BE2C (cell line): ENCODE measurements at regions not wholly inside any gene's neighbourhood (a gene's known extent, or its start where the extent isn't known, plus 50 kb on each side); places are given as distances from the start of the nearest gene placed in this dataset.
"Not testable (repeated sequence)": the region's sequence is repeated elsewhere in the genome, so short reads cannot be mapped to it uniquely, and the experiment has no call there.

ENCODE experiments used
- DNase-seq: peaks from one replicate; pipeline ENCODE4 v3.0.0-alpha.2; 2020
- H3K27me3 ChIP-seq: fragments of 250-450 bp; sonication (Bioruptor Pico); 2 replicates; pipeline ENCODE4 v1.5.1; 2020; ENCODE audit warnings: mild to moderate bottlenecking
- H3K36me3 ChIP-seq: fragments of 250-450 bp; sonication (Bioruptor Pico); 2 replicates; pipeline ENCODE4 v1.5.1; 2020; ENCODE audit warnings: mild to moderate bottlenecking
- H3K4me1 ChIP-seq: fragments of 250-450 bp; sonication (Bioruptor Pico); 2 replicates; pipeline ENCODE4 v1.5.1; 2020
- H3K4me3 ChIP-seq: 2 replicates; pipeline ENCODE4 v1.5.1; 2011; ENCODE audit warnings: low read depth, low read length
- H3K9me3 ChIP-seq: fragments of 250-450 bp; sonication (Bioruptor Pico); 2 replicates; pipeline ENCODE4 v1.5.1; 2020
- TF ChIP-seq, protein P1 (sequence below): IDR thresholded peaks from 2 replicates; pipeline ENCODE4 v1.5.1; 2012; ENCODE audit warnings: mild to moderate bottlenecking, low read depth, low read length

DNA sequence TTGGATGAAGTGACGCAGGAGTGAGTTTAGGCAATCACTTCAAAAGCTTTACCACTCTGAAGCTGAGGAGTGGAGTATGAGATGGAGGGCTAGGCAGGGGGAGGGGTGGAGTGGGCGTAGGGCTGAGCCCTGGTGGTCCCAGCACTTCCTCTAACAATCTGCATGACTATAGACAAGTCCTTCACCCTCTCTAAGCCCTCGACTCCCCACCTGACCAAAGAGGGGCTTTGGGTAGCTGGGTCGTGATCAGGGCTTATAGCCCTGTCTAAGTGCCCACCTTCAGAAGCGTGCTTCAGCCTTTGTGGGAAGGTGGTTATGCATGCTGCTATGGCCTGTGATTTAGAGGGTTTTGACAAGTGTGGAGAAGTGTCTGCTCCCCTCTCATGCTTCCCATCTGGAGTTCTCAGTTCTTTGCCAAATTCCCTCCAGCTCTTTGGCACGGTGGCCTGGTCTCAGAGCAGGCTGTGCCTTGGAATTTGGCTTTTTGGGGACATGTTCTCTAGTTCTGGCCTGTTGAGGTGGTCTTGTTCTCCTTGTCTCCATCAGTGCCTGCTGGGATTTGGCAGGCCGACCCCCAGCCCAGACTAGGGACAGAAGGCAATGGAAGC is 53.0 kb downstream of the ACTBL2 start:
- Histone ChIP-seq H3K4me3 (no peak overlapping the region), H3K9me3 (no peaks in the 10 kb centered on the region), H3K4me1 (no peaks in the 10 kb centered on the region), H3K36me3 (no peaks in the 10 kb centered on the region), H3K27me3 (no peaks in the 10 kb centered on the region)
- DNase-seq, result no peak
- TF ChIP-seq, protein P1, sequence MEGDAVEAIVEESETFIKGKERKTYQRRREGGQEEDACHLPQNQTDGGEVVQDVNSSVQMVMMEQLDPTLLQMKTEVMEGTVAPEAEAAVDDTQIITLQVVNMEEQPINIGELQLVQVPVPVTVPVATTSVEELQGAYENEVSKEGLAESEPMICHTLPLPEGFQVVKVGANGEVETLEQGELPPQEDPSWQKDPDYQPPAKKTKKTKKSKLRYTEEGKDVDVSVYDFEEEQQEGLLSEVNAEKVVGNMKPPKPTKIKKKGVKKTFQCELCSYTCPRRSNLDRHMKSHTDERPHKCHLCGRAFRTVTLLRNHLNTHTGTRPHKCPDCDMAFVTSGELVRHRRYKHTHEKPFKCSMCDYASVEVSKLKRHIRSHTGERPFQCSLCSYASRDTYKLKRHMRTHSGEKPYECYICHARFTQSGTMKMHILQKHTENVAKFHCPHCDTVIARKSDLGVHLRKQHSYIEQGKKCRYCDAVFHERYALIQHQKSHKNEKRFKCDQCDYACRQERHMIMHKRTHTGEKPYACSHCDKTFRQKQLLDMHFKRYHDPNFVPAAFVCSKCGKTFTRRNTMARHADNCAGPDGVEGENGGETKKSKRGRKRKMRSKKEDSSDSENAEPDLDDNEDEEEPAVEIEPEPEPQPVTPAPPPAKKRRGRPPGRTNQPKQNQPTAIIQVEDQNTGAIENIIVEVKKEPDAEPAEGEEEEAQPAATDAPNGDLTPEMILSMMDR, result no peak

- not testable (repeated sequence) for H3K27me3 ChIP-seq, H3K9me3 ChIP-seq, H3K4me3 ChIP-seq, H3K36me3 ChIP-seq, DNase-seq, H3K4me1 ChIP-seq
Observed at GRCh38 chr5:57429021-57429420, 53.6 kb downstream of the ACTBL2 start.

DNA sequence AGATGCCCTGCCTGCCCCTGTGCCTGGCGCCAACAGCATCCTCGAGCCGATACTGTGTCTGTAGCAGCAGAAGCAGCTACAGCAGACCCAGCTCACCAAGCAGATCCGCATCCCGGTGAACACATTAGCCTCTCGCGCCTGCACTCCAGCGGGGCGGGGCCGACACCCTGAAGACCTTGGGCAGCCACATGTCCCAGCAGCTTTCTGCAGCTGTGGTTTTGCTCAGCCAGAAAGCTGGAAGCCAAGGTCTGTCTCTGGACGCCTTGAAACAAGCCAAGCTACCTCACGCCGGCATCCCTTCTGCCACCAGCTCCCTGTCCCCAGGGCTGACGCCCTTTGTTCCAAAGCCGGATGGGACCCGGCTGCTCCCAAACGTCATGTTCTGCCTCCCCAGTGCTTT is 59.6 kb downstream of the ACTBL2 start:
- no peaks in the 10 kb centered on the region for H3K4me1 ChIP-seq
- H3K27me3 ChIP-seq, result no peaks in the 10 kb centered on the region
- no peak for DNase-seq
- no peak overlapping the region for H3K4me3 ChIP-seq
- TF ChIP-seq, protein P1, result no peak
- no peaks in the 10 kb centered on the region for H3K9me3 ChIP-seq
- H3K36me3 ChIP-seq, result no peaks in the 10 kb centered on the region

DNA sequence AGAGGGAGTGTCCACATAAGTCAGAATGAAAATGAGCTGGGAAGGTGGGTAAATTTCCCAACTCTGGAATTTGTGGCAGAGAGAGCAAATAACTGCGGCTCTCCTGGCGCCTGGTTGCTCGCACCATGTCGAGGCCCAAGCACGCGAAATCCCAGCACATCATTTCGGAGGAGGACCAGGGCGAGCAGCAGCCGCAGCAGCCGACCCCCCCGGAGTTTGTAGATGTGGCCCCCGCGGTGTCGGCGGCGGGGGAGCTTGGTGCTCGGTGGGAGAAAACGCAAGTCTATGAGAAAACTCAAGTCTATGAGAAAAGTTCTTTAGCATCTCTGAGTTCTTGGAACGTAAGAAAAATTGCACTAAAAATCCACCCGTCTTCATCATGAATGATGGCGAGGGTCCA is 60.3 kb downstream of the ACTBL2 start:
- Histone ChIP-seq H3K36me3 (no peaks in the 10 kb centered on the region), H3K4me1 (no peaks in the 10 kb centered on the region), H3K27me3 (no peaks in the 10 kb centered on the region), H3K4me3 (no peak overlapping the region), H3K9me3 (no peaks in the 10 kb centered on the region)
- TF ChIP-seq, protein P1, result no peak
- DNase-seq, result no peak

- no peaks in the 10 kb centered on the region for H3K36me3 ChIP-seq
- H3K4me1 ChIP-seq, result peaks cover 11% of the 10 kb centered on the region
- H3K9me3 ChIP-seq, result no peaks in the 10 kb centered on the region
- H3K4me3 ChIP-seq, result no peak overlapping the region
- H3K27me3 ChIP-seq, result no peaks in the 10 kb centered on the region
- TF ChIP-seq, protein P1, result no peak
- no peak for DNase-seq
Observed at GRCh38 chr5:57420801-57421200, 61.8 kb downstream of the ACTBL2 start.

DNA sequence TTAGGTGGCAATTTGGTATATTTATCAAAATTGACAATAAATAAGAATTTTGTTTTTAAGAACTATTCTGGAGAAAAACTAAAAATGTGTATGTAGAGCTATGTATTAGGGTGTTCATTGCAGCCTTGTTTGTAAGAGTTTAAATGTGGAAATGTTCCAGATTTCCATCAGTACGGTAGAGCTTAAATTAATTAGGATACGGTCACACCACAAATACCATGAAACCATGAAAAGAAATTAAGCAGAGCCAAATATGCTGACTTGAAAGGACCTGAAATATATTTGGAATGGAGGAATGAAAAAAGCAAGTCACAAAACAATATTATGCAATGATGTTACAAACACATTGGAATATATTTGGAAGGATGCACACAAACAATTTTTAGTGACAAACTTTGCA is 64.6 kb downstream of the ACTBL2 start:
- Histone ChIP-seq H3K9me3 (no peaks in the 10 kb centered on the region), H3K27me3 (no peaks in the 10 kb centered on the region), H3K4me1 (peaks cover 16% of the 10 kb centered on the region), H3K36me3 (no peaks in the 10 kb centered on the region), H3K4me3 (no peak overlapping the region)
- TF ChIP-seq, protein P1, result no peak
- no peak for DNase-seq

DNA sequence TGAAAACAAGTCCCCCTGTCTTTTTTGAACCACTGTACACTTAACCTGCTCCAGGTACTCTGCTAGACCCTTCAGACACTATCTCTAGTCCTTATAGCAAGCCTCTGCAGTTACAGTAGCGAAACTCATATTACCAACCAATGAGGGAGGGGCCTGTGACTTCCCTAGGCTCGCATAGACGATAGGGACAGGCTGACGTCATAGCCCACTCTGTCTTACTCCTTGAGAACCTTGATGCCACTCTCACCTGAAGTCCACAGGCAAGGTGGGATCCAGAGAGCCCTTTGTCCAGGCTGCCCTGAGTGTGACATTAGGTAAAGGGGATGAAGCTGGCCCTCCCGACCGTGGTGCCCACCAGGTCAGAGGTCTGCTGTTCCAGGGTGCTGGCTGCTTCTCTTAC is 65.3 kb downstream of the ACTBL2 start:
- Histone ChIP-seq H3K9me3 (no peaks in the 10 kb centered on the region), H3K36me3 (no peaks in the 10 kb centered on the region), H3K4me3 (no peak overlapping the region), H3K4me1 (peaks cover 19% of the 10 kb centered on the region), H3K27me3 (no peaks in the 10 kb centered on the region)
- no peak for DNase-seq
- TF ChIP-seq, protein P1, result no peak
